Sigmoid colon (tissue), 4 donors: ENCODE measurements at regions not wholly inside any gene's neighbourhood (a gene's known extent, or its start where the extent isn't known, plus 50 kb on each side); places are given as distances from the start of the nearest gene placed in this dataset.

Source experiments
- EP300 ChIP-seq, 4 donors: sonication (generic); formaldehyde crosslinking; IDR thresholded peaks; one replicate each; pipeline ENCODE4 v1.6.1; 2017; ENCODE audit warnings: antibody characterized with exemption in 4 of 4
- POLR2AphosphoS5 ChIP-seq, 4 donors: sonication (generic); formaldehyde crosslinking; IDR thresholded peaks; one replicate each; pipeline ENCODE4 v1.6.1; 2017; ENCODE audit warnings: antibody characterized with exemption in 4 of 4
- TF ChIP-seq, protein P1 (sequence below), 4 experiments: fragments of 450-650 bp in 3 of 4; fragments of 200-600 bp in 1 of 4; IDR thresholded peaks; one replicate each; pipeline ENCODE4 v1.5.1; 2016 to 2019; ENCODE audit warnings: antibody characterized with exemption in 4 of 4, mild to moderate bottlenecking in 3 of 4, moderate library complexity in 2 of 4

DNA sequence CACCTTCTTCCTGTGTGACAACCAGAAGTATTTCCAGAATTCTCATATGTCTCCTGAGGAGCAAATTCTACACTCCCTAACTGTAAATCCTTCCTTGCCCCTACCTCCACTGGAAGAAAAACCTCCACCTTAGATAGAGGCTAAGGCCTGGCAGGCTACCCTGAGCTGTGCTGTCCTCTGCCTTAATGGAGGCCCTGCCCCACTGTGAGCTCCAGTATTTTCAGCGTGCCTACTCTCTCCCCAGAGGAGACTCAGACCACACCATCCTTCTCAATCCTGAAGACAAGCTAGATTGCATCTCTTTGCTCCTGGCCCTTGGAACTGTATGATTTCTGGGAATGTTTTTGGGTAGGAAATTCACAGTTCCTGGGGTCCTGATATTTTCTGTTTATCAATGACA, 110.0 kb upstream of the OBI1 start:
- TF ChIP-seq, protein P1, sequence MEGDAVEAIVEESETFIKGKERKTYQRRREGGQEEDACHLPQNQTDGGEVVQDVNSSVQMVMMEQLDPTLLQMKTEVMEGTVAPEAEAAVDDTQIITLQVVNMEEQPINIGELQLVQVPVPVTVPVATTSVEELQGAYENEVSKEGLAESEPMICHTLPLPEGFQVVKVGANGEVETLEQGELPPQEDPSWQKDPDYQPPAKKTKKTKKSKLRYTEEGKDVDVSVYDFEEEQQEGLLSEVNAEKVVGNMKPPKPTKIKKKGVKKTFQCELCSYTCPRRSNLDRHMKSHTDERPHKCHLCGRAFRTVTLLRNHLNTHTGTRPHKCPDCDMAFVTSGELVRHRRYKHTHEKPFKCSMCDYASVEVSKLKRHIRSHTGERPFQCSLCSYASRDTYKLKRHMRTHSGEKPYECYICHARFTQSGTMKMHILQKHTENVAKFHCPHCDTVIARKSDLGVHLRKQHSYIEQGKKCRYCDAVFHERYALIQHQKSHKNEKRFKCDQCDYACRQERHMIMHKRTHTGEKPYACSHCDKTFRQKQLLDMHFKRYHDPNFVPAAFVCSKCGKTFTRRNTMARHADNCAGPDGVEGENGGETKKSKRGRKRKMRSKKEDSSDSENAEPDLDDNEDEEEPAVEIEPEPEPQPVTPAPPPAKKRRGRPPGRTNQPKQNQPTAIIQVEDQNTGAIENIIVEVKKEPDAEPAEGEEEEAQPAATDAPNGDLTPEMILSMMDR (IDR thresholded peaks at IDR 0.05) = no peak
- TF ChIP-seq POLR2AphosphoS5 (IDR thresholded peaks at IDR 0.05) = no peak
- TF ChIP-seq EP300 (IDR thresholded peaks at IDR 0.05) = no peak
